ENCODE measurements at regions not wholly inside any gene's neighbourhood (a gene's known extent, or its start where the extent isn't known, plus 50 kb on each side); places are given as distances from the start of the nearest gene placed in this dataset.

DNA sequence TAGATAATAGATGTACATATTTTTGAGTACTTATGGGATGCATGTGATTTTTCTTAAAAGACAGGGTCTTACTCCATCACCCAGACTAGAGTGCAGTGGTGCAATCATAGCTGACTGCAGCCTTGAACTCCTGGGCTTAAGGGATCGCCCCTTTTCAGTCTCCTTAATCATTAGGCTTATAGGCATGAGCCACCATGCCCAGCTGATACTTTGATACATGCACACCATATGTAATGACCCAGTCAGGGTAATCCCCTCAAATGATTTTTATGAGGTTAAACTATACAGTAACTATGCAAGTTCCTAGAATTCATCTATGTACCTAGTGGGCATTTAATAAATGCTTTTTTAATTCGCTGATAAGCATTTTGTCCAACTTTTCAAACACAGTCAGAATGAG lies 292.3 kb downstream of the DTWD2 start:
- Histone ChIP-seq H3K27me3 (ENCODE audit: low read depth, low read length) (no peaks in the 10 kb centered on the region), H3K4me2 (ENCODE audit: low read length) (no peak overlapping the region), H3K27ac (ENCODE audit: low read length) (no peak overlapping the region), H4K20me1 (ENCODE audit: insufficient read depth, low read length) (no peaks in the 10 kb centered on the region), H3K4me3 (ENCODE audit: low read length) (no peak overlapping the region), H3K36me3 (replicated peaks; ENCODE audit: low read depth, low read length) (no peaks in the 10 kb centered on the region), H2AFZ (ENCODE audit: low read depth, low read length) (no peak overlapping the region), H3K9ac (ENCODE audit: low read length) (no peak overlapping the region), H3K9me3 (ENCODE audit: insufficient read depth, low read length) (no peaks in the 10 kb centered on the region), H3K4me1 (ENCODE audit: low read length) (peaks cover 6% of the 10 kb centered on the region; the same call in 1 of the 2 replicates), H3K79me2 (ENCODE audit: low read length) (no peaks in the 10 kb centered on the region)
- TF ChIP-seq, protein P1, sequence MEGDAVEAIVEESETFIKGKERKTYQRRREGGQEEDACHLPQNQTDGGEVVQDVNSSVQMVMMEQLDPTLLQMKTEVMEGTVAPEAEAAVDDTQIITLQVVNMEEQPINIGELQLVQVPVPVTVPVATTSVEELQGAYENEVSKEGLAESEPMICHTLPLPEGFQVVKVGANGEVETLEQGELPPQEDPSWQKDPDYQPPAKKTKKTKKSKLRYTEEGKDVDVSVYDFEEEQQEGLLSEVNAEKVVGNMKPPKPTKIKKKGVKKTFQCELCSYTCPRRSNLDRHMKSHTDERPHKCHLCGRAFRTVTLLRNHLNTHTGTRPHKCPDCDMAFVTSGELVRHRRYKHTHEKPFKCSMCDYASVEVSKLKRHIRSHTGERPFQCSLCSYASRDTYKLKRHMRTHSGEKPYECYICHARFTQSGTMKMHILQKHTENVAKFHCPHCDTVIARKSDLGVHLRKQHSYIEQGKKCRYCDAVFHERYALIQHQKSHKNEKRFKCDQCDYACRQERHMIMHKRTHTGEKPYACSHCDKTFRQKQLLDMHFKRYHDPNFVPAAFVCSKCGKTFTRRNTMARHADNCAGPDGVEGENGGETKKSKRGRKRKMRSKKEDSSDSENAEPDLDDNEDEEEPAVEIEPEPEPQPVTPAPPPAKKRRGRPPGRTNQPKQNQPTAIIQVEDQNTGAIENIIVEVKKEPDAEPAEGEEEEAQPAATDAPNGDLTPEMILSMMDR (IDR thresholded peaks at IDR 0.05; ENCODE audit: low read depth, low read length): no peak
- TF ChIP-seq EZH2phosphoT487 (IDR thresholded peaks at IDR 0.05; ENCODE audit: low read depth): no peak

DNA sequence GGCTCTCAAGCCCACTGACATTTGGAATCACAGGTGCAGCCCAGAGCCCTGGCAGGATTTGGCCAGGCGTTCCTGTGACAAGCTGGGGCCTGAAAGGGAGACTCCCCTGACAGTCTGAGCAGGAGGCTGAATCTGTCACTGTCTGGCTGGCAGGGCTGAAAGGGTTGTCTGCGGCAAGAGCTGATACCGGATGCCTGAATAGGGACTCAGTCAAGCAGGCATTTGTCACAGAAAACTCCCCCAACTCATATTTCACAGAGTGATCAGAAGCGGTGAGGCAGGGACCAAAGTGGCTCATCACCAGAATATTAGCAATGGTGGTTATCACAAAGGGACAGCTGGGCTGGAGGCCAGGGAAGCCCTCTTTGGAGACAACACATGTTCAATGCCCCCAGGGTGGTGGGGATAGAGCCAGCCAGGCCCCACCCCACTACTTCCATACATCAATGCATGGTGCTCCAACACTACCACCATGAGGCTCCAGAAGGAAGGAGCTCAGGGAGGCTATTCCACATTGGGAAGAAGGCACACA lies 295.5 kb downstream of the DTWD2 start:
- Histone ChIP-seq H4K20me1 (ENCODE audit: insufficient read depth, low read length) (no peaks in the 10 kb centered on the region), H2AFZ (ENCODE audit: low read depth, low read length) (no peak overlapping the region), H3K4me3 (ENCODE audit: low read length) (no peak overlapping the region), H3K27ac (ENCODE audit: low read length) (no peak overlapping the region), H3K9ac (ENCODE audit: low read length) (no peak overlapping the region), H3K36me3 (replicated peaks; ENCODE audit: low read depth, low read length) (no peaks in the 10 kb centered on the region), H3K4me1 (ENCODE audit: low read length) (peaks cover 6% of the 10 kb centered on the region; the same call in 1 of the 2 replicates), H3K27me3 (ENCODE audit: low read depth, low read length) (no peaks in the 10 kb centered on the region), H3K9me3 (ENCODE audit: insufficient read depth, low read length) (no peaks in the 10 kb centered on the region), H3K79me2 (ENCODE audit: low read length) (no peaks in the 10 kb centered on the region), H3K4me2 (ENCODE audit: low read length) (no peak overlapping the region)
- no peak for TF ChIP-seq EZH2phosphoT487 (IDR thresholded peaks at IDR 0.05; ENCODE audit: low read depth)
- TF ChIP-seq, protein P1 (IDR thresholded peaks at IDR 0.05; ENCODE audit: low read depth, low read length): no peak

DNA sequence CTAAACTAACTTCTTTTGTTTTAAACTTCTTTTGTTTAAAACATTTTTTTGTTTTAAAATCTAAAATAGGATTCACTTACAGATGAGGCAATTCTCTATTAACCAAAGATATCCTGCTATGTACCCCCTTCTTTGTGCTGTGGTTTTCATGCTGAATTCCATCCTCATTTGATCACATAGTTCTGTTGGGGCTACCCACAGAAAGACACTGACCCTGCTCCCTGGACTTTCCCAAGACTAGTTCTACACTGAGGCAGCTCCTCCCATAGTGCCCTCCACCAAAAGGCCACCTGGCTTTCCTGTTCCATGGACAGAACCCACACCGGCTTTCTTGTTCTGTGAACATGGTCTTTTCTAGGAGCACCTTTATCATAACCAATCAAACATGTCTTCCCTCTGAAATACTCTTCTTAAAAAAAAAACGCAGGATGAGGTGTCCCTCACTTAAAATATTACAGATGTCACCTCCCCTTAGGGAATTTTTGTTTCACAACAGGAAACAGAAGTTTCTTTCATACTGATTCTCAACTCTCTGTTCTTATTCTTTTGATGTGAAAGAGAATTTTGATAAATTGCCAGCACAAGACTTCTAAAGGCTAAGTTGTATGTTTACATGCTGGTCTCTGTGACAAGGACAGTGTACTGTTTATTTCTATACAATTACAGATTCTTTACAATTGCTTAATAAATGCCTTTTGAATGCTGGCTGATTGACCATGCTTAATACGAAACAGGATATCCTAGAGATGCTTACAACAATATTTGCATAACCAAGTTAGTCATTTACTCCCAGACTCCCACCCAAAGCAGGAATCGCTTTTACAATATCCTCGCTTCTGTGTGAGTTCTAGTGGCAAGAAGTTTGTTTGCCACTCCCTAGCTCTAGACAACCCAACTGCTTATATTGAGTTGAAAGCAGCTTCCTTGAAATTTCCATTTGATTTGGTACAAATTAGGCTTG lies 300.4 kb downstream of the DTWD2 start:
- Histone ChIP-seq H3K4me1 (ENCODE audit: low read length) (peaks cover 7% of the 10 kb centered on the region; the same call in 1 of the 2 replicates), H3K4me3 (ENCODE audit: low read length) (no peak overlapping the region), H3K27me3 (ENCODE audit: low read depth, low read length) (no peaks in the 10 kb centered on the region), H3K27ac (ENCODE audit: low read length) (no peak overlapping the region), H3K4me2 (ENCODE audit: low read length) (no peak overlapping the region), H3K9ac (ENCODE audit: low read length) (no peak overlapping the region), H3K36me3 (replicated peaks; ENCODE audit: low read depth, low read length) (no peaks in the 10 kb centered on the region), H4K20me1 (ENCODE audit: insufficient read depth, low read length) (no peaks in the 10 kb centered on the region), H3K9me3 (ENCODE audit: insufficient read depth, low read length) (no peaks in the 10 kb centered on the region), H2AFZ (ENCODE audit: low read depth, low read length) (no peak overlapping the region), H3K79me2 (ENCODE audit: low read length) (no peaks in the 10 kb centered on the region)
- no peak for TF ChIP-seq EZH2phosphoT487 (IDR thresholded peaks at IDR 0.05; ENCODE audit: low read depth)
- TF ChIP-seq, protein P1 (IDR thresholded peaks at IDR 0.05; ENCODE audit: low read depth, low read length): no peak

DNA sequence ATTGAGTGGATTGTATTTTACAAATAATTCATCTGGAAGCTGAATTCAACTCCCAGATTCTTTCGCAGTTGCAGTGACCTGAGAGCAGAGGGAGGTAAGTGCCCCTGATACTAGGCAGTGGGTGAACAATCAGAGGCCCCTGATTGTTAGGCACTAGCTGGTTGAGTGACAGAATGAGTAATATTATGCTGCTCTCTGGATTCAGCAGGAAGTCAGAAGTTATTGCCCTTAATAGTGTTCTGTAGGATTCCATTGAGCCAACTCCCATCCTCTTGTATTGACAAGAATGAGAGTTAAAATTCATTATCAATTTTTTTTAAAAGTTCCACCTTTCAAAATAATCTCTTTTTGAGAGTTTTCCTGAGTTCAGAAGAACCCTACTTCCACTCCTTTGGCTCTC lies 301.2 kb downstream of the DTWD2 start:
- Histone ChIP-seq H3K27ac (ENCODE audit: low read length) (no peak overlapping the region), H3K36me3 (replicated peaks; ENCODE audit: low read depth, low read length) (no peaks in the 10 kb centered on the region), H3K4me1 (ENCODE audit: low read length) (peaks cover 7% of the 10 kb centered on the region; the same call in 1 of the 2 replicates), H3K4me2 (ENCODE audit: low read length) (no peak overlapping the region), H4K20me1 (ENCODE audit: insufficient read depth, low read length) (no peaks in the 10 kb centered on the region), H3K27me3 (ENCODE audit: low read depth, low read length) (no peaks in the 10 kb centered on the region), H3K4me3 (ENCODE audit: low read length) (no peak overlapping the region), H2AFZ (ENCODE audit: low read depth, low read length) (no peak overlapping the region), H3K9me3 (ENCODE audit: insufficient read depth, low read length) (no peaks in the 10 kb centered on the region), H3K79me2 (ENCODE audit: low read length) (no peaks in the 10 kb centered on the region), H3K9ac (ENCODE audit: low read length) (no peak overlapping the region)
- TF ChIP-seq, protein P1 (IDR thresholded peaks at IDR 0.05; ENCODE audit: low read depth, low read length): no peak
- no peak for TF ChIP-seq EZH2phosphoT487 (IDR thresholded peaks at IDR 0.05; ENCODE audit: low read depth)

Measured in OCI-LY3 (cell line).